Transverse colon (tissue), 4 donors: ENCODE measurements at regions not wholly inside any gene's neighbourhood (a gene's known extent, or its start where the extent isn't known, plus 50 kb on each side); places are given as distances from the start of the nearest gene placed in this dataset.

Source experiments
- DNase-seq: peaks from one replicate; pipeline ENCODE4 v3.0.0-alpha.2; 2019
- H3K27ac ChIP-seq, 4 donors: fragments of 200-600 bp; sonication (generic); 2 replicates each; pipeline ENCODE4 v1.5.1; 2016 to 2018; ENCODE audit warnings: inconsistent platforms in 4 of 4
- H3K27me3 ChIP-seq: fragments of 200-600 bp; sonication (generic); 2 replicates; pipeline ENCODE4 v1.5.1; 2017; ENCODE audit warnings: inconsistent platforms
- H3K36me3 ChIP-seq, 4 donors: fragments of 200-600 bp; sonication (generic); 2 replicates each; pipeline ENCODE4 v1.5.1; 2017 to 2019; ENCODE audit warnings: inconsistent platforms in 4 of 4
- H3K4me1 ChIP-seq, 4 donors: fragments of 200-600 bp; sonication (generic); 2 replicates each; pipeline ENCODE4 v1.5.1; 2017 to 2020; ENCODE audit warnings: inconsistent platforms in 4 of 4
- H3K4me3 ChIP-seq, 4 donors: fragments of 200-600 bp; sonication (generic); 1 replicate in 1 of 4; 2 replicates in 3 of 4; pipeline versions ENCODE4 v1.5.1 to v1.6.1; 2017 to 2019; ENCODE audit warnings: inconsistent platforms in 4 of 4
- H3K9me3 ChIP-seq, 2 donors: fragments of 200-600 bp; sonication (generic); 2 replicates each; pipeline ENCODE4 v1.5.1; 2017 to 2019; ENCODE audit warnings: inconsistent platforms in 2 of 2
- EP300 ChIP-seq: sonication (generic); formaldehyde crosslinking; IDR thresholded peaks from one replicate; pipeline ENCODE4 v1.6.1; 2017; ENCODE audit warnings: antibody characterized with exemption, low read depth
- POLR2A ChIP-seq: fragments of 450-650 bp; IDR thresholded peaks from one replicate; pipeline ENCODE4 v1.6.1; 2016; ENCODE audit warnings: antibody characterized with exemption, mild to moderate bottlenecking, moderate library complexity
- POLR2AphosphoS5 ChIP-seq, 3 donors: sonication (generic); formaldehyde crosslinking; IDR thresholded peaks; one replicate each; pipeline ENCODE4 v1.6.1; 2016; ENCODE audit warnings: antibody characterized with exemption in 3 of 3
- WGBS, 2 donors: methylation state at CpG; one replicate each; pipeline ENCODE4 v1.1.5; 2018; ENCODE audit warnings: low coverage in 1 of 2; 5-methylcytosine and 5-hydroxymethylcytosine counted together
- in situ Hi-C, 4 donors: fragments of 200-750 bp; cut with MboI; loops; one replicate each; pipeline versions ENCODE4 v1.15.0 to v1.15.1; 2017; ENCODE audit warnings: low sequenced_read_pairs in 3 of 4, low pct_ligation_motif_present in 1 of 4, low pct_unique_long_range_greater_than_20kb in 1 of 4
- intact Hi-C: fragments of 100-400 bp; cut with DNase I; formaldehyde crosslinking; loops from one replicate; pipeline ENCODE4 v1.15.1; 2023; ENCODE audit warnings: low total_unique reads
- TF ChIP-seq, protein P1 (sequence below), 5 experiments: fragments of 200-600 bp in 3 of 5; fragments of 450-650 bp in 2 of 5; sonication (generic) in 3 of 5; IDR thresholded peaks; 1 replicate in 2 of 5; 2 replicates in 3 of 5; pipeline ENCODE4 v1.5.1; 2016 to 2017; ENCODE audit warnings: antibody characterized with exemption in 5 of 5, inconsistent platforms in 3 of 5, mild to moderate bottlenecking in 2 of 5, moderate library complexity in 1 of 5

GRCh38 chr5:56530626-56531138 is 284.7 kb upstream of the MAP3K1 start:
- intact Hi-C loops (no loop called here), in situ Hi-C loops (no loop called here)
- Histone ChIP-seq H3K27ac (no peak overlapping the region), H3K4me1 (no peaks in the 10 kb centered on the region), H3K4me3 (no peak overlapping the region), H3K9me3 (no peaks in the 10 kb centered on the region), H3K27me3 (no peaks in the 10 kb centered on the region), H3K36me3 (no peaks in the 10 kb centered on the region)
- no peak for DNase-seq
- TF ChIP-seq, protein P1, sequence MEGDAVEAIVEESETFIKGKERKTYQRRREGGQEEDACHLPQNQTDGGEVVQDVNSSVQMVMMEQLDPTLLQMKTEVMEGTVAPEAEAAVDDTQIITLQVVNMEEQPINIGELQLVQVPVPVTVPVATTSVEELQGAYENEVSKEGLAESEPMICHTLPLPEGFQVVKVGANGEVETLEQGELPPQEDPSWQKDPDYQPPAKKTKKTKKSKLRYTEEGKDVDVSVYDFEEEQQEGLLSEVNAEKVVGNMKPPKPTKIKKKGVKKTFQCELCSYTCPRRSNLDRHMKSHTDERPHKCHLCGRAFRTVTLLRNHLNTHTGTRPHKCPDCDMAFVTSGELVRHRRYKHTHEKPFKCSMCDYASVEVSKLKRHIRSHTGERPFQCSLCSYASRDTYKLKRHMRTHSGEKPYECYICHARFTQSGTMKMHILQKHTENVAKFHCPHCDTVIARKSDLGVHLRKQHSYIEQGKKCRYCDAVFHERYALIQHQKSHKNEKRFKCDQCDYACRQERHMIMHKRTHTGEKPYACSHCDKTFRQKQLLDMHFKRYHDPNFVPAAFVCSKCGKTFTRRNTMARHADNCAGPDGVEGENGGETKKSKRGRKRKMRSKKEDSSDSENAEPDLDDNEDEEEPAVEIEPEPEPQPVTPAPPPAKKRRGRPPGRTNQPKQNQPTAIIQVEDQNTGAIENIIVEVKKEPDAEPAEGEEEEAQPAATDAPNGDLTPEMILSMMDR (IDR thresholded peaks at IDR 0.05): no peak
- no peak for TF ChIP-seq POLR2AphosphoS5 (IDR thresholded peaks at IDR 0.05)
- WGBS, 2 donors: 50 to 69% methylated on average over 1 to 2 of the region's 2 CpGs

- H3K4me3 ChIP-seq: no peak overlapping the region
- in situ Hi-C loops (no loop called here), intact Hi-C loops (no loop called here)
- no peaks in the 10 kb centered on the region for H3K4me1 ChIP-seq
- 60 to 88% methylated on average over 1 to 16 of the region's 16 CpGs for WGBS, 2 donors
- DNase-seq: no peak
- H3K27ac ChIP-seq: no peak overlapping the region
- no peaks in the 10 kb centered on the region for H3K27me3 ChIP-seq
- H3K9me3 ChIP-seq: no peaks in the 10 kb centered on the region
- no peaks in the 10 kb centered on the region for H3K36me3 ChIP-seq
- no peak for TF ChIP-seq POLR2AphosphoS5 (IDR thresholded peaks at IDR 0.05)
- TF ChIP-seq, protein P1 (IDR thresholded peaks at IDR 0.05): no peak
- no peak for TF ChIP-seq EP300
- no peak for TF ChIP-seq POLR2A
These were observed 285.5 kb upstream of the MAP3K1 start for GRCh38 chr5:56529666-56530430.

DNA sequence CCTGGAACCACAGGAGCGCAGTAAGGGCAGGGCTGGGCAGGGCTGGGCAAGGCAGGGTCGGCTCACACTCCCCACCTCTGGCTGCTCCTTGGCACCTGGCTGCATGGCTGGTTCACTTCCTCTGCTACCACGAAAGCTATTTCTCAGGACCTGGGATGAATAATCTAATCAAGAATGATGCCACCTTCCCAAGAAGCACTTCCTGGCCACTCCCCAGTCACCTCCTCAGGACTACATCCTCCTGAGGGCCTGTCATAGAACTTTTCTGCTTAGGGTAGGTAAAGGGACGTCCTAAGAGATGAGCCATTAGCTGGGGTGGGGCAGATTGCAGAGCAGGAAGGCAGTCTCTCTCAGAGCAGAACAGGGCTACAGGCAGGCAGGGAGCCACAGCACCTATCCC is 288.2 kb upstream of the MAP3K1 start:
- no peak overlapping the region for H3K4me3 ChIP-seq
- peaks cover 0 to 13% (median 6%) of the 10 kb centered on the region in 4 donors for H3K4me1 ChIP-seq
- WGBS, 2 donors: 47% methylated on average over 4 of the region's 4 CpGs; no CpG with 5 or more reads in 1 of the 2 donors
- no peaks in the 10 kb centered on the region for H3K27me3 ChIP-seq
- intact Hi-C loops: no loop called here
- TF ChIP-seq POLR2AphosphoS5 (IDR thresholded peaks at IDR 0.05): no peak
- no peak for TF ChIP-seq EP300
- no peak for TF ChIP-seq POLR2A
- TF ChIP-seq, protein P1 (IDR thresholded peaks at IDR 0.05): no peak
- no peaks in the 10 kb centered on the region for H3K36me3 ChIP-seq
- DNase-seq: no peak
- in situ Hi-C loops: no loop called here
- no peak overlapping the region for H3K27ac ChIP-seq
- no peaks in the 10 kb centered on the region for H3K9me3 ChIP-seq

- no peaks in the 10 kb centered on the region for H3K9me3 ChIP-seq
- in situ Hi-C loops: no loop called here
- intact Hi-C loops: no loop called here
- DNase-seq: no peak
- H3K4me1 ChIP-seq: peaks cover 0 to 13% (median 6%) of the 10 kb centered on the region in 4 donors
- WGBS, 2 donors: 78% methylated on average over 3 of the region's 3 CpGs; no CpG with 5 or more reads in 1 of the 2 donors
- no peak overlapping the region for H3K4me3 ChIP-seq
- H3K36me3 ChIP-seq: no peaks in the 10 kb centered on the region
- TF ChIP-seq, protein P1 (IDR thresholded peaks at IDR 0.05): no peak
- no peak for TF ChIP-seq POLR2AphosphoS5 (IDR thresholded peaks at IDR 0.05)
- TF ChIP-seq EP300: no peak
- no peak for TF ChIP-seq POLR2A
- no peaks in the 10 kb centered on the region for H3K27me3 ChIP-seq
- H3K27ac ChIP-seq: no peak overlapping the region
These were observed 290.2 kb upstream of the MAP3K1 start for GRCh38 chr5:56525113-56525512.
